Stimulated activated CD4-positive, alpha-beta T cell treated with anti-CD3 and anti-CD28 coated beads, Interleukin-12 subunit alpha, Interleukin-12 subunit beta, amount 100 ng/mL, for 4 hours (primary cell): ENCODE measurements at regions not wholly inside any gene's neighbourhood (a gene's known extent, or its start where the extent isn't known, plus 50 kb on each side); places are given as distances from the start of the nearest gene placed in this dataset.

ENCODE experiments used
- DNase-seq: peaks from one replicate; pipeline ENCODE4 v3.0.0-alpha.2; 2020

- DNase-seq = no peak
Observed at GRCh38 chr2:181357979-181358378, 99.2 kb upstream of the ITGA4 start.

GRCh38 chr2:181362561-181362960 is 94.6 kb upstream of the ITGA4 start:
- no peak for DNase-seq

GRCh38 chr2:181363164-181363563 is 94.0 kb upstream of the ITGA4 start:
- DNase-seq = no peak

- DNase-seq = no peak
Observed at GRCh38 chr2:181364492-181365170, 92.6 kb upstream of the ITGA4 start.

GRCh38 chr2:181366675-181367175 is 90.5 kb upstream of the ITGA4 start:
- no peak for DNase-seq

- DNase-seq = no peak
Observed at GRCh38 chr2:181367411-181367810, 89.8 kb upstream of the ITGA4 start.

- DNase-seq = no peak
Observed at GRCh38 chr2:181367906-181368435, 89.2 kb upstream of the ITGA4 start.

GRCh38 chr2:181370126-181370525 is 87.1 kb upstream of the ITGA4 start:
- no peak for DNase-seq

- no peak for DNase-seq
Observed at GRCh38 chr2:181371195-181371594, 86.0 kb upstream of the ITGA4 start.

GRCh38 chr2:181371782-181372645 is 85.2 kb upstream of the ITGA4 start:
- DNase-seq = no peak

- no peak for DNase-seq
Observed at GRCh38 chr2:181372646-181373040, 84.5 kb upstream of the ITGA4 start.

GRCh38 chr2:181374781-181375675 is 82.2 kb upstream of the ITGA4 start:
- no peak for DNase-seq

GRCh38 chr2:181376442-181376841 is 80.7 kb upstream of the ITGA4 start:
- DNase-seq = no peak

- no peak for DNase-seq
Observed at GRCh38 chr2:181376999-181377398, 80.2 kb upstream of the ITGA4 start.

GRCh38 chr2:181378491-181378890 is 78.7 kb upstream of the ITGA4 start:
- no peak for DNase-seq

GRCh38 chr2:181380581-181380980 is 76.6 kb upstream of the ITGA4 start:
- no peak for DNase-seq

- DNase-seq = no peak
Observed at GRCh38 chr2:181384923-181385322, 72.3 kb upstream of the ITGA4 start.

- DNase-seq = no peak
Observed at GRCh38 chr2:181389524-181389923, 67.7 kb upstream of the ITGA4 start.

- DNase-seq = no peak
Observed at GRCh38 chr2:181393472-181393871, 63.7 kb upstream of the ITGA4 start.

GRCh38 chr2:181394741-181395437 is 62.3 kb upstream of the ITGA4 start:
- DNase-seq = no peak

- no peak for DNase-seq
Observed at GRCh38 chr2:181395851-181396250, 61.3 kb upstream of the ITGA4 start.
